ENCODE measurements at regions not wholly inside any gene's neighbourhood (a gene's known extent, or its start where the extent isn't known, plus 50 kb on each side); places are given as distances from the start of the nearest gene placed in this dataset.

DNA sequence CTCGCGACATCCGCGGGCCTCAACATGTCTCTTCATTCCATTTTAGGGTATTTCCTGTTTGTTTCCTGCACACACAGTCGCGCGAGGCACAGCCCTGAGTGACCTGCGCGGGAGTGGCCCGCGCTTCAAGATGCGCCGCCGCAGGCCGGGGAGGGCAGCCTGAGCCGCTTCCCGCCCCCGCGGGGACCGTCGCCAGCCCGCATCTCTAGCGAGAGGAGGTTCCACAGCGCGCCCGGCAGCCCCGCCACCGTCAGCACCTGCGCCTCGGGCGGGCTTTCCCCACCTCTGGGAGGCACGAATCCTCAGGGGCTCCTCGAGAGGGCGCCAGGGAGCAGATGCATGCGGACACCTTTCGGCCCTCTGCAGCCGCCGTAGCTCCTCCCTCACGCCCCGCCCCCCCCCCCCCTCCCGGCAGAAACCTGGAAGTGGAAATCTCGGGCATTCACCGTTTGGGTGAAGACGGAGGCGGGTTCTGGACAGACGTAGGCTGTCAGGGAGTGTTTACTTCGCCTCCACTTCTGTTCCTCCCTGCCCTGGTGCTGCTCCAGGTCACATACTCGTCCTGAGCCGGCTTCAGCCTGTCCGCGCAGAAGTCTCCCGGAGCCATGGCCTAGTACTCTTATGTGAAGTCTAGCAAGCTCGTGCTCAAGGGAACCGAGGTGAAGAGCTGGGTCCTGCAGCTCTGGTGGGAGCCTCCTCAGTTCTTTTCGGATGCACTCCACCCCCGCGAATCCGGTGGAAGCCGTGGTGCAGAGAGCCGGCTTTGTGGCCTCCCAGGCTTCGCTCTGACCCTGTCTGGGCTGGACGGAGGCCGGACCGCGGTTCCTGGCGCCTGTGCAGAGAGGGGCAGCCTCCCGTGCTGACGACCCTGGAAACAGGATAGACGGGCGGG is 880.5 kb upstream of the DEFB115 start (continued):
- TF ChIP-seq, protein P1, sequence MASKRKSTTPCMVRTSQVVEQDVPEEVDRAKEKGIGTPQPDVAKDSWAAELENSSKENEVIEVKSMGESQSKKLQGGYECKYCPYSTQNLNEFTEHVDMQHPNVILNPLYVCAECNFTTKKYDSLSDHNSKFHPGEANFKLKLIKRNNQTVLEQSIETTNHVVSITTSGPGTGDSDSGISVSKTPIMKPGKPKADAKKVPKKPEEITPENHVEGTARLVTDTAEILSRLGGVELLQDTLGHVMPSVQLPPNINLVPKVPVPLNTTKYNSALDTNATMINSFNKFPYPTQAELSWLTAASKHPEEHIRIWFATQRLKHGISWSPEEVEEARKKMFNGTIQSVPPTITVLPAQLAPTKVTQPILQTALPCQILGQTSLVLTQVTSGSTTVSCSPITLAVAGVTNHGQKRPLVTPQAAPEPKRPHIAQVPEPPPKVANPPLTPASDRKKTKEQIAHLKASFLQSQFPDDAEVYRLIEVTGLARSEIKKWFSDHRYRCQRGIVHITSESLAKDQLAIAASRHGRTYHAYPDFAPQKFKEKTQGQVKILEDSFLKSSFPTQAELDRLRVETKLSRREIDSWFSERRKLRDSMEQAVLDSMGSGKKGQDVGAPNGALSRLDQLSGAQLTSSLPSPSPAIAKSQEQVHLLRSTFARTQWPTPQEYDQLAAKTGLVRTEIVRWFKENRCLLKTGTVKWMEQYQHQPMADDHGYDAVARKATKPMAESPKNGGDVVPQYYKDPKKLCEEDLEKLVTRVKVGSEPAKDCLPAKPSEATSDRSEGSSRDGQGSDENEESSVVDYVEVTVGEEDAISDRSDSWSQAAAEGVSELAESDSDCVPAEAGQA (IDR thresholded peaks at IDR 0.05; ENCODE audit: low read depth), result no peak
- TF ChIP-seq, protein P1 (CRISPR knock-in tag; IDR thresholded peaks at IDR 0.05; ENCODE audit: borderline replicate concordance), result peak; percentile 70; the same call in 1 of the 2 replicates
- TF ChIP-seq NFIC (IDR thresholded peaks at IDR 0.05; ENCODE audit: low read length), result no peak
- TF ChIP-seq AHR (CRISPR knock-in tag; IDR thresholded peaks at IDR 0.05), result 0 out of 2 replicates have a peak, but pooled peaks have one; percentile 79
- TF ChIP-seq CREM (IDR thresholded peaks at IDR 0.05), result peak; percentile 62; the same call in 1 of the 2 replicates
- no peak for TF ChIP-seq CREM (CRISPR knock-in tag; IDR thresholded peaks at IDR 0.05)
- TF ChIP-seq ZNF841 (CRISPR knock-in tag; IDR thresholded peaks at IDR 0.05; ENCODE audit: borderline replicate concordance), result 0 out of 2 replicates have a peak, but pooled peaks have one; percentile 74
- peak; percentile 63 for TF ChIP-seq ZNF709 (CRISPR knock-in tag; IDR thresholded peaks at IDR 0.05)
- TF ChIP-seq, protein P2, sequence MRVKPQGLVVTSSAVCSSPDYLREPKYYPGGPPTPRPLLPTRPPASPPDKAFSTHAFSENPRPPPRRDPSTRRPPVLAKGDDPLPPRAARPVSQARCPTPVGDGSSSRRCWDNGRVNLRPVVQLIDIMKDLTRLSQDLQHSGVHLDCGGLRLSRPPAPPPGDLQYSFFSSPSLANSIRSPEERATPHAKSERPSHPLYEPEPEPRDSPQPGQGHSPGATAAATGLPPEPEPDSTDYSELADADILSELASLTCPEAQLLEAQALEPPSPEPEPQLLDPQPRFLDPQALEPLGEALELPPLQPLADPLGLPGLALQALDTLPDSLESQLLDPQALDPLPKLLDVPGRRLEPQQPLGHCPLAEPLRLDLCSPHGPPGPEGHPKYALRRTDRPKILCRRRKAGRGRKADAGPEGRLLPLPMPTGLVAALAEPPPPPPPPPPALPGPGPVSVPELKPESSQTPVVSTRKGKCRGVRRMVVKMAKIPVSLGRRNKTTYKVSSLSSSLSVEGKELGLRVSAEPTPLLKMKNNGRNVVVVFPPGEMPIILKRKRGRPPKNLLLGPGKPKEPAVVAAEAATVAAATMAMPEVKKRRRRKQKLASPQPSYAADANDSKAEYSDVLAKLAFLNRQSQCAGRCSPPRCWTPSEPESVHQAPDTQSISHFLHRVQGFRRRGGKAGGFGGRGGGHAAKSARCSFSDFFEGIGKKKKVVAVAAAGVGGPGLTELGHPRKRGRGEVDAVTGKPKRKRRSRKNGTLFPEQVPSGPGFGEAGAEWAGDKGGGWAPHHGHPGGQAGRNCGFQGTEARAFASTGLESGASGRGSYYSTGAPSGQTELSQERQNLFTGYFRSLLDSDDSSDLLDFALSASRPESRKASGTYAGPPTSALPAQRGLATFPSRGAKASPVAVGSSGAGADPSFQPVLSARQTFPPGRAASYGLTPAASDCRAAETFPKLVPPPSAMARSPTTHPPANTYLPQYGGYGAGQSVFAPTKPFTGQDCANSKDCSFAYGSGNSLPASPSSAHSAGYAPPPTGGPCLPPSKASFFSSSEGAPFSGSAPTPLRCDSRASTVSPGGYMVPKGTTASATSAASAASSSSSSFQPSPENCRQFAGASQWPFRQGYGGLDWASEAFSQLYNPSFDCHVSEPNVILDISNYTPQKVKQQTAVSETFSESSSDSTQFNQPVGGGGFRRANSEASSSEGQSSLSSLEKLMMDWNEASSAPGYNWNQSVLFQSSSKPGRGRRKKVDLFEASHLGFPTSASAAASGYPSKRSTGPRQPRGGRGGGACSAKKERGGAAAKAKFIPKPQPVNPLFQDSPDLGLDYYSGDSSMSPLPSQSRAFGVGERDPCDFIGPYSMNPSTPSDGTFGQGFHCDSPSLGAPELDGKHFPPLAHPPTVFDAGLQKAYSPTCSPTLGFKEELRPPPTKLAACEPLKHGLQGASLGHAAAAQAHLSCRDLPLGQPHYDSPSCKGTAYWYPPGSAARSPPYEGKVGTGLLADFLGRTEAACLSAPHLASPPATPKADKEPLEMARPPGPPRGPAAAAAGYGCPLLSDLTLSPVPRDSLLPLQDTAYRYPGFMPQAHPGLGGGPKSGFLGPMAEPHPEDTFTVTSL (CRISPR knock-in tag; IDR thresholded peaks at IDR 0.05; ENCODE audit: borderline replicate concordance), result peak; percentile 47; the same call in 1 of the 2 replicates
- peak; percentile 38 for TF ChIP-seq SKI (IDR thresholded peaks at IDR 0.05; ENCODE audit: partially characterized antibody)
- peak; percentile 89 for TF ChIP-seq THAP11 (CRISPR knock-in tag; IDR thresholded peaks at IDR 0.05)
- peak; percentile 80; the same call in 1 of the 2 replicates for TF ChIP-seq KDM5A (IDR thresholded peaks at IDR 0.05; ENCODE audit: borderline replicate concordance, low read length)
- peak; percentile 87; the same call in 1 of the 2 replicates for TF ChIP-seq KDM2A (CRISPR knock-in tag; IDR thresholded peaks at IDR 0.05; ENCODE audit: borderline replicate concordance, low read depth)
- TF ChIP-seq SOX5 (CRISPR knock-in tag; IDR thresholded peaks at IDR 0.05; ENCODE audit: borderline replicate concordance), result peak; percentile 28; the same call in 1 of the 2 replicates
- peak; percentile 87 for TF ChIP-seq ZNF274 (CRISPR knock-in tag; IDR thresholded peaks at IDR 0.05)
- TF ChIP-seq PPARG (CRISPR knock-in tag; conservative IDR thresholded peaks at IDR 0.05), result 0 out of 2 replicates have a peak, but pooled peaks have one; percentile 21
- TF ChIP-seq, protein P3, sequence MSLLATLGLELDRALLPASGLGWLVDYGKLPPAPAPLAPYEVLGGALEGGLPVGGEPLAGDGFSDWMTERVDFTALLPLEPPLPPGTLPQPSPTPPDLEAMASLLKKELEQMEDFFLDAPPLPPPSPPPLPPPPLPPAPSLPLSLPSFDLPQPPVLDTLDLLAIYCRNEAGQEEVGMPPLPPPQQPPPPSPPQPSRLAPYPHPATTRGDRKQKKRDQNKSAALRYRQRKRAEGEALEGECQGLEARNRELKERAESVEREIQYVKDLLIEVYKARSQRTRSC (CRISPR knock-in tag; IDR thresholded peaks at IDR 0.05; ENCODE audit: low read depth), result no peak
